C4-2B (cell line): ENCODE measurements at regions not wholly inside any gene's neighbourhood (a gene's known extent, or its start where the extent isn't known, plus 50 kb on each side); places are given as distances from the start of the nearest gene placed in this dataset.

ENCODE experiments used
- CTCF ChIP-seq: fragments of 450-650 bp; conservative IDR thresholded peaks from 2 replicates; pipeline ENCODE4 v1.5.1; 2017; ENCODE audit warnings: mild to moderate bottlenecking
- ZFX ChIP-seq: fragments of 450-650 bp; IDR thresholded peaks from 2 replicates; pipeline ENCODE4 v1.6.1; 2017

- TF ChIP-seq CTCF (no peak), ZFX (no peak)
These were observed 1041.6 kb downstream of the BRD1 start for GRCh38 chr22:48785792-48786678.
